ENCODE measurements at regions not wholly inside any gene's neighbourhood (a gene's known extent, or its start where the extent isn't known, plus 50 kb on each side); places are given as distances from the start of the nearest gene placed in this dataset.

GRCh38 chr17:77880711-77881450 is 77.6 kb upstream of the TNRC6C start:
- no peaks in the 10 kb centered on the region for H3K27me3 Mint-ChIP-seq
- H3K9me3 Mint-ChIP-seq, result peaks cover 0 to 4% (median 0%) of the 10 kb centered on the region in 9 donors
- H3K4me3 Mint-ChIP-seq, result peak overlapping the region; percentile 72 to 95 (median 84)
- no peaks in the 10 kb centered on the region for H3K36me3 Mint-ChIP-seq
- ATAC-seq (peak in 1 of 2 donors; percentile 2), DNase-seq (no peak)
- peaks cover 44 to 93% (median 92%) of the 10 kb centered on the region in 4 donors for H3K4me1 Mint-ChIP-seq
- peak overlapping the region; percentile 93 to 100 (median 98) for H3K27ac Mint-ChIP-seq
- POLR2A ChIA-PET, result interaction anchor here (0.5 to 9.8 kb wide), 12 partner anchors 11 to 557 kb away, joined by 3 to 166 read pairs (median 6); partner anchors contain the start of gene TNRC6C

- ATAC-seq, result peak; percentile 17 to 37
- Mint-ChIP-seq H3K27ac (peak overlapping the region; percentile 93 to 100 (median 98)), H3K4me1 (peaks cover 47 to 95% (median 93%) of the 10 kb centered on the region in 4 donors)
Measured at GRCh38 chr17:77881545-77881944, 77.0 kb upstream of the TNRC6C start.

DNA sequence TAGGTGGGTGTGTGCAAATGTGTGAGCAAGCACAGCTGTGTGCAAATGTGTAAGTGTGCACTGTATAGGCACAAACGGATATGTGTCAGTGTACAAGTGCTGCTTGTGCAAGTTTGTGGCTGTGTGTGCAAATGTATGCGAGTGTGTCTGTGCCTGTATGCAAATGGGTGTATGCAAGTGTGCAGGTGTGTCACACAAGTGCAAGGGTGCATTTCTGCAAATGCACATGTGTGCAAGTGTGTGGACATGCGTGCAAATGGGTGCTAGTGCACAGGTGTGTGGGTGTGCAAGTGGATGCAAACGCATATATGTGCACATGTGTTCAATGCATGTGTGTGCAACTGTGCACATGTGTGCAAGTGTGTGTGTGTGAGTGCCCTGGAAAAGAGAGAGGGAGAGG is 76.5 kb upstream of the TNRC6C start:
- DNase-seq (no peak), ATAC-seq (peak; percentile 1)
- Mint-ChIP-seq H3K9me3 (no peaks in the 10 kb centered on the region), H3K27me3 (no peaks in the 10 kb centered on the region), H3K36me3 (no peaks in the 10 kb centered on the region), H3K27ac (peak overlapping the region; percentile 93 to 100 (median 98)), H3K4me1 (peaks cover 51 to 97% (median 93%) of the 10 kb centered on the region in 4 donors), H3K4me3 (peak overlapping the region; percentile 72 to 95 (median 84))
- POLR2A ChIA-PET, result interaction anchor here (0.9 to 9.8 kb wide), 11 partner anchors 10 to 272 kb away, joined by 3 to 166 read pairs (median 6); partner anchors contain the start of gene TNRC6C

More at GRCh38 chr17:77881545-77881944, 77.0 kb upstream of the TNRC6C start:
- peak overlapping the region; percentile 72 to 95 (median 84) for H3K4me3 Mint-ChIP-seq
- H3K27me3 Mint-ChIP-seq, result no peaks in the 10 kb centered on the region
- peak; percentile 39 to 82 (median 60) for DNase-seq
- H3K9me3 Mint-ChIP-seq, result no peaks in the 10 kb centered on the region
- H3K36me3 Mint-ChIP-seq, result no peaks in the 10 kb centered on the region
- POLR2A ChIA-PET, result interaction anchor here (0.7 to 9.8 kb wide), 11 partner anchors 11 to 271 kb away, joined by 3 to 166 read pairs (median 6); partner anchors contain the start of gene TNRC6C

DNA sequence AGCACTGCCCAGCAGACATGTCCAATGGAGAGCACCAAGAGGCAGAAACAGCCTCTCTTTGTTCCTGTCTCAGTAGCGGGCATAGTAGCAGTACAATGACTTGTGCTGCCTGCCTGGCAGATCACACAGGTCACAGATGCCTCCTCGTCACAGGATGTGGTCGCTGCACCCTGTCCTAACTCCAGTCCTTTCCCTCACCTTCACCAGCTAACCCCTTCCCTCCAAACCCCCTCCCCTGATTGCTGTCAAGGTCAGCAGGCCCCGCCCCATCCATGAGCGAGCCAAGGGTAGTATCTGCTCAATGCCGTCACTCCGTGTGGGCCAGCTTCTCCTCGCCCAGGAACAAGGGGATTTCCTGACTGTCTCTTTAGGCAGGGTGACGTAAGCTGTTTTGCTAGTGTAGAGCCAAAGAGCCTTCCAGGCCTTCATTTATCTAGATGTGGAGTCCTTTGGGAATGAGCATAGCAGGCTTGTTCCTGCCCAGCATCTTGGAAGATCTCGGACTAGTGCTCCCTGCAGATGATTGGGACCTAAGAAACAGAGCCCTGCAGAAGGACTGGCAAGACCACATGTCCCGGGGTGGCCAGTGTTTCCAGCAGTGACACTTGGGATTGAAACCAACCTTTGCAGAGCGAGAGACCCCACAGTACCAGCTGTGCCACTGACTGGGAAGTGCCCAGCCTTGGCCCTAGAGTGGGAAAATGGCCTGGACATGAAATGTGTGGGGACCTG is 75.9 kb upstream of the TNRC6C start:
- Mint-ChIP-seq H3K4me1 (peaks cover 52 to 97% (median 93%) of the 10 kb centered on the region in 4 donors), H3K27me3 (no peaks in the 10 kb centered on the region), H3K36me3 (no peaks in the 10 kb centered on the region), H3K9me3 (no peaks in the 10 kb centered on the region), H3K4me3 (peak overlapping the region; percentile 72 to 95 (median 84)), H3K27ac (peak overlapping the region; percentile 93 to 100 (median 98))
- POLR2A ChIA-PET, result interaction anchor here (0.8 to 9.8 kb wide), 7 partner anchors 10 to 272 kb away, joined by 3 to 166 read pairs (median 5); partner anchors contain the start of gene TNRC6C
- ATAC-seq (peak; percentile 76 to 86), DNase-seq (peak; percentile 64 to 94 (median 90))

GRCh38 chr17:77883213-77883650 is 75.3 kb upstream of the TNRC6C start:
- DNase-seq (no peak), ATAC-seq (no peak)
- H3K27me3 Mint-ChIP-seq, result no peaks in the 10 kb centered on the region
- H3K9me3 Mint-ChIP-seq, result no peaks in the 10 kb centered on the region
- H3K36me3 Mint-ChIP-seq, result no peaks in the 10 kb centered on the region
- POLR2A ChIA-PET, result interaction anchor here (0.8 to 9.8 kb wide), 4 partner anchors 10 to 75 kb away, joined by 3 to 166 read pairs (median 4); partner anchors contain the start of gene TNRC6C
- peaks cover 56 to 98% (median 92%) of the 10 kb centered on the region in 4 donors for H3K4me1 Mint-ChIP-seq
- H3K4me3 Mint-ChIP-seq, result peak overlapping the region in 4 of 10 donors; percentile 2 to 84 (median 58)
- peak overlapping the region; percentile 93 to 100 (median 98) for H3K27ac Mint-ChIP-seq

- H3K4me1 Mint-ChIP-seq, result peaks cover 57 to 98% (median 90%) of the 10 kb centered on the region in 4 donors
- H3K36me3 Mint-ChIP-seq, result no peaks in the 10 kb centered on the region
- peak overlapping the region; percentile 93 to 100 (median 98) for H3K27ac Mint-ChIP-seq
- no peaks in the 10 kb centered on the region for H3K9me3 Mint-ChIP-seq
- POLR2A ChIA-PET, result interaction anchor here (0.6 to 9.8 kb wide), 6 partner anchors 9 to 1369 kb away, joined by 3 to 166 read pairs (median 5); partner anchors contain the start of gene TNRC6C
- H3K27me3 Mint-ChIP-seq, result no peaks in the 10 kb centered on the region
- ATAC-seq (peak; percentile 6 to 16), DNase-seq (peak; percentile 25 to 88 (median 70))
- H3K4me3 Mint-ChIP-seq, result peak overlapping the region; percentile 41 to 82 (median 58)
Measured at GRCh38 chr17:77884019-77884418, 74.5 kb upstream of the TNRC6C start.

DNA sequence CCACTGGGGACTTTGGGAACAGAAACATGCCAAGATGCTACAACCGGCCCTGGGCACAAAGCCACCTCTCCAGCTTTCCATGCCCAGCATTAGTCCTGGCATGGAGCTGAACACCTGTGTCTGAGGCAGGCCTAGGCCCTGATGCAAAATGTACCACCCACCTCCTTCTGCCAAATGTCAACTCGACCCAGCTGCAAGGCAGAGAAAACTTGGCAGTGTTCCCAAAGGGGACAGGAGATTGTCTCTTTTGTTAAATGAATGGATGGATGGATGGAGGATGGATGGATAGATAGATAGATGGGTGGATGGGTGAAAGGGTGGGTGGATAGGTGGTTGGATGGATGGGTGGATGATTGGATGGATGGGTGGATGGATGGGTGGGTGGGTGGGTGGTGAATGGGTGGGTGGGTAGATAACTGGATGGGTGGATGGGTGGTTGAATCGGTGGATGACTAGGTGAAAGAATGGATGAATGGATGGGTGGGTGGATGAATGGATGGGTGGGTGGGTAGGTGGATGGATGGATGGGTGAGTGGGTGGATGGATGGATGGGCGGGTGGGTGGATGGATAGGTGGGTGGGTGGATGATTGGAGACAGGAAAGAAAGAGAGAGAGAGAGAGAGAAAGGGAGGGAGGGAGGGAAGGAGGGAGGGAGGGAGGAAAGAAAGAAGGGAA is 73.4 kb upstream of the TNRC6C start:
- DNase-seq, result no peak
- POLR2A ChIA-PET, result interaction anchor here (0.7 to 9.8 kb wide), 2 partner anchors 44 to 73 kb away, joined by 3 to 166 read pairs; partner anchors contain the start of gene TNRC6C
- Mint-ChIP-seq H3K4me3 (peak overlapping the region in 2 of 10 donors; percentile 14 to 68), H3K4me1 (peaks cover 51 to 91% (median 83%) of the 10 kb centered on the region in 4 donors), H3K27me3 (no peaks in the 10 kb centered on the region), H3K27ac (peak overlapping the region; percentile 93 to 100 (median 99)), H3K36me3 (no peaks in the 10 kb centered on the region), H3K9me3 (no peaks in the 10 kb centered on the region)
- ATAC-seq, result no peak

DNA sequence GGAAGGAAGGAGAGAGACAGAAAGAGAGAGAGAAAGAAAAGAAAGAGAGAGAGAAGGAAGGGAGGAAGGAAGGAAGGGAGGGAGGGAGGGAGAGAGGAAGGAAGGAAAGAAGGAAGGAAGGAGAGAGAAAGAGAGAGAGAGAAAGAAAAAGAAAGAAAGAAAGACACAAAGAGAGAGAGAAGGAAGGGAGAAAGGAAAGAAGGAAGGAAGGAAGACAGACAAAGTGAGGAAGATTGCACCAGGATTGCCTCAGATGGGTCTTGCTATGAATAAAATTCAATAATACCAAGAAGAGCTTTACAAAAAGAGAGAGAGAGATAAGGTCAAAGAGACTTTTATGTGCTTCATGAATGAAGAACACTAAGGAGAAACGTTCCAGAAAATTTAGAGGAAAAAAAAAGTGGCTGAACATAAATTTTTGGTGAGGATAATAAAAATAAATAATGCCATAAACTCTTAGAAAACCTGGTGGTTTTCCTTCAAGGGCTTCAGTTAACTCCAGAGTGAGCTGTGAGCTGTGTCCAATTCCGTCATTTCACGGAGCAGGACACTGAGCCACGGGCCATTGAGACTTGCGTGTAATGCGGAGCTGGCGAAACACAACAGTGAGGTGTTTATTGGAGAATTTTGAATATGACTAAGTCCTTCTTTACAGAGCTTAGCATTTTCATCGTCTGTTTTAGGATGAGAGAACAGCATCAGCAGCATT is 72.7 kb upstream of the TNRC6C start:
- Mint-ChIP-seq H3K9me3 (no peaks in the 10 kb centered on the region), H3K4me3 (peak overlapping the region in 7 of 10 donors; percentile 8 to 94 (median 64)), H3K27ac (peak overlapping the region; percentile 90 to 99 (median 98)), H3K4me1 (peaks cover 51 to 84% (median 76%) of the 10 kb centered on the region in 4 donors), H3K27me3 (no peaks in the 10 kb centered on the region), H3K36me3 (no peaks in the 10 kb centered on the region)
- POLR2A ChIA-PET, result interaction anchor here (9.8 kb wide), 1 partner anchor 73 kb away, joined by 166 read pairs; the partner anchor contains the start of gene TNRC6C
- ATAC-seq (no peak), DNase-seq (peak in 1 of 10 donors; percentile 36)

- H3K27ac Mint-ChIP-seq, result peak overlapping the region; percentile 90 to 99 (median 98)
- POLR2A ChIA-PET, result interaction anchor here (1.1 to 9.8 kb wide), 3 partner anchors 11 to 72 kb away, joined by 3 to 166 read pairs (median 3); partner anchors contain the start of gene TNRC6C
- ATAC-seq, result no peak
- H3K9me3 Mint-ChIP-seq, result no peaks in the 10 kb centered on the region
- peak overlapping the region in 9 of 10 donors; percentile 8 to 95 (median 92) for H3K4me3 Mint-ChIP-seq
- H3K27me3 Mint-ChIP-seq, result no peaks in the 10 kb centered on the region
- H3K36me3 Mint-ChIP-seq, result no peaks in the 10 kb centered on the region
- DNase-seq, result peak in 1 of 10 donors; percentile 42
- H3K4me1 Mint-ChIP-seq, result peaks cover 51 to 79% (median 72%) of the 10 kb centered on the region in 4 donors
Measured at GRCh38 chr17:77886387-77886728, 72.1 kb upstream of the TNRC6C start.

GRCh38 chr17:77887110-77887463 is 71.4 kb upstream of the TNRC6C start:
- Mint-ChIP-seq H3K27ac (peak overlapping the region; percentile 90 to 99 (median 98)), H3K36me3 (no peaks in the 10 kb centered on the region), H3K4me3 (peak overlapping the region; percentile 90 to 97 (median 94)), H3K9me3 (no peaks in the 10 kb centered on the region), H3K4me1 (peaks cover 44 to 77% (median 69%) of the 10 kb centered on the region in 4 donors), H3K27me3 (no peaks in the 10 kb centered on the region)
- POLR2A ChIA-PET, result interaction anchor here (0.9 to 9.8 kb wide), 7 partner anchors 8 to 71 kb away, joined by 3 to 166 read pairs (median 5); partner anchors contain the start of gene TNRC6C
- DNase-seq (peak in 1 of 10 donors; percentile 42), ATAC-seq (no peak)

Measured in naive thymus-derived CD8-positive, alpha-beta T cell (primary cell).